ENCODE measurements at regions not wholly inside any gene's neighbourhood (a gene's known extent, or its start where the extent isn't known, plus 50 kb on each side); places are given as distances from the start of the nearest gene placed in this dataset.

GRCh38 chr5:71954329-71954728 is 152.9 kb upstream of the MAP1B start:
- TF ChIP-seq CTCF (IDR thresholded peaks at IDR 0.05) (no peak), EP300 (IDR thresholded peaks at IDR 0.05) (no peak), POLR2AphosphoS5 (IDR thresholded peaks at IDR 0.05) (no peak), POLR2A (IDR thresholded peaks at IDR 0.05) (no peak)
